Endothelial cell of umbilical vein (primary cell): ENCODE measurements at regions not wholly inside any gene's neighbourhood (a gene's known extent, or its start where the extent isn't known, plus 50 kb on each side); places are given as distances from the start of the nearest gene placed in this dataset.

Source experiments
- CTCF ChIP-seq, 2 donors: IDR thresholded peaks; 1 replicate in 1 of 2; 2 replicates in 1 of 2; pipeline ENCODE4 v1.5.1; 2011; ENCODE audit warnings: low read length in 2 of 2, mild to moderate bottlenecking in 2 of 2, moderate library complexity in 2 of 2, control low read depth in 1 of 2, inconsistent platforms in 1 of 2, low read depth in 1 of 2; ENCODE audit not compliant: insufficient read depth in 1 of 2; ENCODE audit errors: extremely low read depth in 1 of 2
- POLR2A ChIP-seq: IDR thresholded peaks from 2 replicates; pipeline ENCODE4 v1.6.1; 2012; ENCODE audit warnings: low read depth, mild to moderate bottlenecking, control low read depth, low read length
- POLR2AphosphoS5 ChIP-seq: IDR thresholded peaks from 2 replicates; pipeline ENCODE4 v1.6.1; 2012; ENCODE audit warnings: low read depth, mild to moderate bottlenecking, control low read depth, low read length, moderate library complexity; ENCODE audit not compliant: insufficient read depth
- TF ChIP-seq, protein P1 (sequence below): IDR thresholded peaks from 2 replicates; pipeline ENCODE4 v1.6.1; 2011; ENCODE audit not compliant: insufficient read depth, insufficient read length

GRCh38 chr20:48406912-48407340 lies 420.9 kb downstream of the PREX1 start:
- TF ChIP-seq CTCF (IDR thresholded peaks at IDR 0.05; ENCODE audit: extremely low read depth in 1 of 2, insufficient read depth in 1 of 2, low read depth in 1 of 2, low read length in 2 of 2) (no peak), POLR2AphosphoS5 (no peak), POLR2A (no peak)
- TF ChIP-seq, protein P1, sequence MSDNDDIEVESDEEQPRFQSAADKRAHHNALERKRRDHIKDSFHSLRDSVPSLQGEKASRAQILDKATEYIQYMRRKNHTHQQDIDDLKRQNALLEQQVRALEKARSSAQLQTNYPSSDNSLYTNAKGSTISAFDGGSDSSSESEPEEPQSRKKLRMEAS: no peak
